ENCODE measurements at regions not wholly inside any gene's neighbourhood (a gene's known extent, or its start where the extent isn't known, plus 50 kb on each side); places are given as distances from the start of the nearest gene placed in this dataset.

DNA sequence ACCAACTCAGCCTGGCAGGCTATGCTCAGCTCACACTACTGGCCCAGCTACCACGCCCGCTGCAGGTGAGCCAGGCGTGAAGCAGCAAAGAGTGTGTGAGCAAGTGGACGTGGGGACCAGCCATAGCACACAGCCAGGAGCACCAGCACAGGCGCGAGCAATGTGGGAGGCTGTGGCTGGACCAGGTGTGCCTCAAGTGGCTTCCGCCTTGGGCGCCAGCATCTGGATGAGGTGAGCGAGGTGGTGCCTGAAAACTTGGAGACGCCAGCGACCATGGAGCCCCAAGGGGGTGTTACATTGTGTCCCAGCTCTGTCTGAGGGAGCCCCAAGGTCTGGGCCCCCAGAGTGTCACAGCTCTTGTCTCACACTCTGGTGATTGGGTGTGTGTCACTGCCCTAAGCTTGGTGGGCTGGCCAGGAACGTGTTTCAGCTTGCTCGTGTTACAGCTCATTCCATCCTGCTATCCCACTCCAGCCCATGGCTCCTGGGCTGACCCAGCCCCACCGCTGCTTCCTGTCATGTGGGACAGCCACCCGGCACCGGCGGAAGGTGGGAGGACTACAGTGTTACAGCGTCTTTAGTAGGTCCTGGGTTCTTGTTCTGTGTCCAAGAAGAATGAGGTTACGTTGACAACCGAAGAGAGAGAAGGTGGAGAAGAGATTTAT lies 508.0 kb upstream of the MMS22L start:
- no peak for DNase-seq (ENCODE audit: low read depth in 1 of 2, low spot score in 1 of 2)

DNA sequence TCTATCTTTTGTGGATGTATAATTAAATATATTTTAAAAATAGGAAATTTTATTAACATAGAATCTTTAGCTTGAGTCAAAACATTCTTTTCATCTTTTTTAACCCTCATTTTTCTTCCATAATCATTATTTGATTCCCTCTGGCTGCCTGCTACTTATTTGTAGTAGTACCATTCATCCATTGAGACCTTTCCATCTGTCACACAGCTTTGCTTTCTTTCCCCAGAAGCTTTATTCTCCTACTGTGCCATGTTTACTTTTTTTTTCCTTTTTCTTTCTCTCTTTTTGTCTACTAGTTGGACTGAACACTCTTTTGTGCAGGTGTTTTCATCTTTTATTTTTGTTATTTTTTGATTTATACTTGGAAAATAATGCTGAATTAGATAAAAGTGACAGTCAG lies 522.6 kb upstream of the MMS22L start:
- DNase-seq (ENCODE audit: low read depth in 1 of 2, low spot score in 1 of 2) = no peak

DNA sequence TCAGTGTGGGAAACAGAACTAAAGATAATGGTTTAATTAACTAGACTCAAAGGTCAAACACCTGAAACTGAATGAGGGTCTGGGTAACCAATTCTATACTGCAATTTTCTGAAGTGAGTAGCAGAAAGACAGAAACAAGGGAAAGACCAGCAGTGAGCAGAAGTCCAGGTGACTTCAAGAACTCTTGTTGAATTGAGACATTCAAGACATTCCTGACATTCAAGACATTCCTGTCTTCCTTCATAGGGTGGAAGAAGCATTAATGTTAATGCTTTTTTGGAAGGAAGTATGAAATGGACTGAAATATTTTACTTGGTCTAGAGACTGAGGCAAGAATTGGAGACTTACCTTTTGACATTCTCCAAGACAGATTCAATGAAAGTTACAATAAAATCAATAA lies 529.9 kb upstream of the MMS22L start:
- no peak for DNase-seq (ENCODE audit: low read depth in 1 of 2, low spot score in 1 of 2)

DNA sequence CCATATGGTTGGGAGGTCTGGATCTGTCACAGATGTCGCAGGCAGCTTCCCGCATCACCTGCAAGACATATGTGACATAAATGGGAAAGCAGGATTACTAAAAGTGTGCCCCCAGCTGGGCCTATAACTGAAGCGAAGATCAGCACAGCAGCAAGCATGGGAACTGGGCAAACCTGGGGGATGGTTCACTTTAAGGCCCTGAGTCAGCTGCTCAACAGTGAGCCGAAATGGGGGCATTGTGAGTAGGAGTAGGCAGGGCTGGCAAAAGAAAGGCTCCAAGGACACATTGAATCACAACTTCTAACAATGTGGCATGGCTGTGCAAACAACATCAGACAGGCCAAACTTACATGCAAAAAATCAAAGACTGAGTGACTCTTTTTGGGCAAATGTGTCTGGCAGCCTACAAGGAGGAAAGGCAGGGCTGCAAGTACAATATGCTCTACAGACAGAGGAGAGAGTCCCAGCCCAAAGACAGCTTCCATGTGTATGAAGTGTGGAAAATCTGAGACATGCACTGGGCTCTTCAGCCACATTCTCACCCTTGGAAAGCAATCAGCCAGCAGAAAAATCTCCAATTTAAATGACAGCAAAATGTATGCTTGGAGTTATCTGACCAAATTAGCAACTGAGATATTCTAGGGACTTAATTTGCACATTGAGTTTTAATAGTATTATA lies 531.0 kb upstream of the MMS22L start:
- DNase-seq (ENCODE audit: low read depth in 1 of 2, low spot score in 1 of 2) = no peak

DNA sequence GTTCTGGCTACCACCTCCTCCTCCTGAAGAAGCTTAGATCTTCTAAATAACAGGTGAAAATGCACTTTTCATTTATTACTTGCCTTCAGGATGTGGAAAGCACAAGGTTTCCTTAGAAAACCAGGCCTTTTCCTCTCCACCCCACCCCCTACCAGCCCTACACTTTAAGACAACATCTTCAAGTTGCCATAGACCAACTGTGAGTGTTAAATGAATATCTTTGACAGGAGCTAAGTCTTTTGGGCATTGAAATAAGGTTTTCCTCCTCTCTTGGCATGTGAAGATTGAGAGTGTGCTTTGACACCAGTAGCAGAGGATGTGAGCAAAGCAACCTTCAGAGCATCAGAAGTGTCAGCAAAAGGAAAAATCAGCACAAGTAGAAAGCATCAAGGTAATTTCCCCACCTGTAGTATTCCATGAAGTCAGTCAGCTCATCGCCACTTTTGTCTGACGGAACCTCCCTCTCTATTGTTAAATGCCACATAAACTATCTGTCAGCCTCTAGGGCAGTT lies 532.3 kb upstream of the MMS22L start:
- no peak for DNase-seq (ENCODE audit: low read depth in 1 of 2, low spot score in 1 of 2)

GRCh38 chr6:97816526-97816925 lies 533.5 kb upstream of the MMS22L start:
- DNase-seq (ENCODE audit: low read depth in 1 of 2, low spot score in 1 of 2) = no peak

DNA sequence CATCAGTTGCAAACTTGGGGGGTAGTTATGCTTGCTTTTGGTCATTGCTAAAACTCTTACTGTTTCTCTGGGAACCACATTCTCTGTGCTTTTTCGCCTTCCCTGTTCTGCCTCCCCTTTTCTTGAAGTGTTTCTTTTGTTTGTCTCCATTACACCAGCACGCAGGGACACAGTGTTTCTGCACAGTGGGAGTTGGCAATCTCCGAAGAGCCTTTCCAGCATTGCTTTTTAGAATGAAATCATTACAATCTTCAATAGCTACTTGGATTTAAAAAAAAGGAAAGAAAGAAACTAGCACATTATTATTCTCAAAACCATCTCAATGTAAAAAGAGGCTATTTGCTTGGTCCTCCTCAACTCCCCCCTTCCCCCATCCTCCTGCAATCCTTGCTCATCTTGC lies 536.7 kb upstream of the MMS22L start:
- no peak for DNase-seq (ENCODE audit: low read depth in 1 of 2, low spot score in 1 of 2)

DNA sequence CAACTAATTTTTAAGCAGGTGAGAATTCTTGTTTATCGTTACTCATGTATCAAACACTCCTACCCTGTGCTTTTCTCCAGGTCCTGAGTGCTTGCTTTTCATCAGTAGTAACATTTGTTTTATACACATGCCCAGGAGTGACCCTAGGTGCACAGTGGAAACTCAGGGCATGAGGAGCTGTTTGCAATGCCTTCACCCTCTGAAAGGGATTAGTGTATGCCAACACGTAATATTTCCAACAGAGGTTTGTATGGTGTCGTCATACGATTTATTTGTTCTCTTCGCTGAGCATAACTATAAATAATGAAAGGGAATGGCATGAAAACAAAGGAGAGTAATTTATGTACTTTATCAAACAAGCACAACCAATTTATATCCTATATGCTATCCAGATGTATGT lies 537.4 kb upstream of the MMS22L start:
- no peak for DNase-seq (ENCODE audit: low read depth in 1 of 2, low spot score in 1 of 2)

DNA sequence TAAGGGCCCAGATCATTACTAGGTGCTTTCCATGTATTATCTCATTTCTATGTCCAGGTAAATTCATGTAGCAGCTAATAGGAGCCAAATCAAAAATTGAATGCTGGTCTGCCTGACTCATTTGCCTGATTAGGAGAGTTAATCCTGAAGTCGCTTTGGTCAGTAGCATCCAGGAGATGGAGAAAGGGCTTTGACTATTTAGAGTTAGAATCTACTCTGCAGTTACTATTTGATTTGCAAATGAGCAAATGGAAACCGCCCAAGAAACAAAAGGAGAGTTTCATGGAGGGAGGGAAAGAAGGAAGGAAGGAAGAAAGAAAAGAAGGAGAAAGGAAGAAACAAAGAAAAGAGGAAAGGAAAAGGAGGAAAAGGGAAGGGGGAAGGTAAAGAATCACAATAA lies 539.6 kb upstream of the MMS22L start:
- DNase-seq (ENCODE audit: low read depth in 1 of 2, low spot score in 1 of 2) = no peak

GRCh38 chr6:97841763-97842162 lies 558.7 kb upstream of the MMS22L start:
- no peak for DNase-seq (ENCODE audit: low read depth in 1 of 2, low spot score in 1 of 2)

DNA sequence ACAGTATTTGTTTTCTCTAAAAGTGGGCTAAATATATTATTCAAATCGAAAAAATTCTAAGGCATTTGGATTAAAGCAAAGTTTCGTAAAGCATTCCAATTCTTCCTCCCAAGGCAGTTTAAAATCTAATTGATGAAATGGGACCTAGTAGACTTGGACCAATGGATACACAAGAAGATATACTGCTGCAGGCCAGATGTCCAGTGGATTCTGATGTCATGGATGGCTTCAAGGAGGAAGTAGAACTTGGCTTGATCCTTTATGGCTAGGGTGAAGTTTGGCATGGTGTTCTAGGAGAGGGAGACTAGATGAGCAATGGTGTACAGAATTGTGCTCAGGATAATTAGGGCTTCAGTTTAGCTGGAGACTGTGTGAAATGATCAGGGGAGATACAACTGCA lies 559.5 kb upstream of the MMS22L start:
- no peak for DNase-seq (ENCODE audit: low read depth in 1 of 2, low spot score in 1 of 2)

DNA sequence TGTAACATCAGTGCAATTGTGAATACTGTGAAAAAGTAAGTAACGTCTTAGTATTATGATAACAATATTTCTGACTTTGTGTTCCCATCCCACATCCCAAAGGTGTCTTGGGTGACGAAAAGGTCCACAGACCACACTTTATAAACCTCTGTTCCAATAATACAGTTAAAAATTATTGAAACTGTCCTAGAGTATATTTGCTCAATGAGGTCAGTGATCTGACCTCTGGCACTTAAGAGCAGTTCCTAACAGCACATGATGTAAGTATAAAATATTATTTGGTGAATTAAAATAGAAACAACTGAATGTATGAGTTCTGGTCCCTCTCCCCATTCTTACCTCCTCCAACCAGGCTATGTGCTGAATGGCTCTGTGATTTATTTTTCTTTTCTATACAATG lies 566.4 kb upstream of the MMS22L start:
- DNase-seq (ENCODE audit: low read depth in 1 of 2, low spot score in 1 of 2) = no peak

DNA sequence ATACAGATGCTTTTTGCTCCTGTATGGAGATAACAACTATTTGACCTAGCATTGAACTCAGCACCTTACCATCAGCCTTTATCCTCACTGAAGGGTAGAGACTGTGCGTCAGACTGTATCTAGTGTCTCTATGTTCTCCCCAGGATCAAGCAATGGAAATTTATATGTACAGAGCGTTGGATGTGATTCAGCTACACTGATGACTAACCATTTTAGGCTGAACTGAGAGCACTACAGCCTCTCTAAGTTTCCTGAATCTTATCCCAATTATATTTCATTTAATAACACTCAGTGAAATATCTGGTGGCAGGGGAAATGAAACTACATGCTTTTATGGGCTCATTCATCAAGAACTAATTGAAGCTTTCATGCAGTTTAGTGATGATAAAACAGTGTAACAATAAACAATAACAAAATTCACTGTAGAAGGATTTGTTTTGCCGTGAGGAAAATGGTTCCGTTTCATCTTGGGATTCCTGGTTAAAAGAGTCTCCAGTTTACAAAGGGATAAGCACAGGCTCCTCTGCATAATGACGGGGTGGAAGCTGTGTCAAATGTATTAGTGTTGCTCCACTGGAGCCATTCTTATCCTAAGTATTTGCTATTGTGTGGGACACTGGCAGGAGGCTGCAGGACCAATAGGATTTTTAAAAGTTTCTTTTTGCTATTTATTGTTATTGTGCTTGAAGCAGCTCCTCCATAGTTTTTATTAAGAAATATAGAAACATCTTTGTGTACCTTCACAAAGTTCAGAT lies 567.6 kb upstream of the MMS22L start:
- DNase-seq (ENCODE audit: low read depth in 1 of 2, low spot score in 1 of 2) = no peak

DNA sequence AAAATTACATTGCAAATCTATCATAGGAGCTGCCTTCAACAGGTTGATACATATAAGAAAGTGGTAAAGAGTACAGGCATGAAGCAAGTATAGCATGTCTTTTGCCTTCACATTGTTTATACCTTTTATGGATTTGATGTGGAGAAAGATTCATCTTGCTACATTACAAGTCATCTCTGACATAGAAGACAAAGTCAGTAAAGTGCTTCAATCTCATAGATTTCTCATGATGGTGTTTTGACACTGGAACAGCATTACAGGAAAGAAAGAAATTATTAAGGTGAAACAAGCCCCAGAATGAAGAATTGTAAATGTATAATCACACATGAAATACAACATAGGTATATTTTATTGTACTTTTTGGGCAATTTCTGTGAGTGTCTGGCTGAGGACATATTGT lies 580.7 kb upstream of the MMS22L start:
- no peak for DNase-seq (ENCODE audit: low read depth in 1 of 2, low spot score in 1 of 2)

DNA sequence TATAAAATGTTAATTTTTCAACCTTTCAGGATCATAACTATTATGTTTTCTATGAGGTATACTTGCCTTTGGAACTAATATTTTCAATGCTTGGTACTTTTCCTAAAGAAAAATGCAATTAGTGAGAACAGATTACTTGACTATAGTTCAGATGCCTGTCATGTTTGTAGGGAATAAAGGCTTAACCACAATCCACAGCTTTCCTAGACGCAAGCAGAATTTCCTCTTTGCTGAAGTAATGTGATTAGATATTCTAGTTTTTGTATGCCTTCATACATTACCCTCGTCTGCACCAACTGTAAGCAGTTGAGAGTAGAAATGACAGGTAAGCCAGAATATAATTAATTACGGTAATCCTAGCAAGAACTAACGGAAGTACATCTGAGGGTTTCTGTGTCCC lies 581.4 kb upstream of the MMS22L start:
- DNase-seq (ENCODE audit: low read depth in 1 of 2, low spot score in 1 of 2) = no peak

DNA sequence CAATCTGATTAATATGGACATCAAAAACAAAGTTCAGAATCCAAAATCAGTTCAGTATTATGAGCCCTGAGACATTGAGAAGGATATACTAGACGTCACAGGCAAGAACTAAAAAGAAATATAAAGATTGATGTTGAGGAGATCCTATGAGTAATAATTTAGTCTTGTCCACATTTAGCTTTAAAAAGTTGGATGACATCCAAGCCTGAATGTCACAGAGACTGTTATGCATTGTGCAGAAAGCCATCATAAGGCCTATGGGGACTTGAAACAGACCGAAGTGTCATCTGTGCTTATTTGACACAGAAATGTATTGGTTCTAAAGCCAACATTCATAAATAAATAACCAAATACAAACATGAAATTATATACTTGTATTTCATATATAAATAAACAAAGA lies 581.8 kb upstream of the MMS22L start:
- DNase-seq (ENCODE audit: low read depth in 1 of 2, low spot score in 1 of 2) = no peak

DNA sequence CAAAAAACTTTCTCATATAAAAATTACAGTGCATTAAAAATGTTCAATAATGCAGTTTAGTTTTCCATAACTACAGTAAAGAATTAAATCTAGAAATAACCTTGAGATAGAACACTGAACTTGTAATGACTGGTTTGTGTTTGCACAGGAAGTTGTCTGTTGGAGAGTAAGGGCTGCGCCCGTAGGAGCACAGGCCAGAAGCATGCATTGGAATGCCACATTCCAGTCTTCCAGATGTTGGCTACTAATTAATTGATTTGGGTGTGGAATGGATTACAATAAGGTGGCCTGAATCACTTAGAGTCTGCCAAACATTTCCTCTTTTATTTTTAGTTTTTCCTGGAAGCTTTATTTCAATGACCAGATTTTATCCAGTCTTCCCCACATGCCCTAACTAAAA lies 582.6 kb upstream of the MMS22L start:
- no peak for DNase-seq (ENCODE audit: low read depth in 1 of 2, low spot score in 1 of 2)

DNA sequence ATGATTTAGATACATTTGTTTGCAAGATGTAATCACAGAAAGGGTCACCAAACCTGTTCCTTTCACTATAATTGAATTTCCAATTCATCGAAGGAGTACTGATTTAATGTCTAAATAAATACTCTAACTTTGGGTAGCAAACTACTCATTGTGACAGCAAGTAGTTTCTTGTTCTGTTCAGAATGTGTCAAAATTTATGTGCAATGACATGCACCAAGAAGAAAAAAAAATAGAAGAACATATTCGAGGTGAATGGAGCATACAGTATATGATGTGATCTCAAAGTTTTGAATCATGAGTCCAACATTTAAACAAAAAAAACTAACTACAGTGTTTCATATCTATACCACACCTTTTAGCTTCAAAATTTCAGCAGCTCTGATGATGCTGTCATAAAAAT lies 583.6 kb upstream of the MMS22L start:
- no peak for DNase-seq (ENCODE audit: low read depth in 1 of 2, low spot score in 1 of 2)

DNA sequence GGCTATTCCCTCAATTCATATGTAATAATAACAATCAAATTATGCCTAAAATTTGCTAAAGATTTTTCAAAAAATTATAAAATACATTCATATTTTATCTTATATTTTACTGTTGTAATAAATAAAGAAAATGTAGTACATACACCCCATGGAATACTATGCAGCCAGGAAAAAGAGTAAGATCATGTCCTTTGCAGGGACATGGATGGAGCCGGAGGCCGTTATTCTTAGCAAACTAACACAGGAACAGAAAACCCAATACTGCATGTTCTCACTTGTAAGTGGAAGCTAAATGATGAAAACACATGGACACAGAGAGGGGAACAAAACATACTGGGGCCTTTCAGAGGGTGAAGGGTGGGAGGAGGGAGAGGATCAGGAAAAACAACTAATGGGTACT lies 584.2 kb upstream of the MMS22L start:
- no peak for DNase-seq (ENCODE audit: low read depth in 1 of 2, low spot score in 1 of 2)

DNA sequence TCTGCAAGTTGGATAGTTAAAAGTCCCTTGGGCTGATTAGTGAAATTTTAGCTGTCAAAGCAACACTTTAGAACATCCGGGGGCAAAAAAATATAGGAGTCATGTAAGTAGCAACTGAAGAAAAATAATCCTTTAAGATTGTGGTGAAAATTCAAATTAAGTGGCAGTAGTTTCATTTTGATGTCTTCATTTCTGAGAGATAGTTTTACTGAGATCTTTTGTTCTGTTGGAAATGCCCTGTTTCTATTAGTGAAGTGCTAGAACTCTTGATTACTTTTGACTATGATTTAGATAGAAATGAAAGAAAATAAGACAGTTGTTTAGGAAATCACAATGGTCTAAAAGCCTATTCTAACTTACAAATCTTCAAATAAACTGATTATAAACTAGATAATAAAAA lies 587.3 kb upstream of the MMS22L start:
- no peak for DNase-seq (ENCODE audit: low read depth in 1 of 2, low spot score in 1 of 2)

- DNase-seq (ENCODE audit: low read depth in 1 of 2, low spot score in 1 of 2) = no peak
Observed at GRCh38 chr6:97876711-97877110, 593.7 kb upstream of the MMS22L start.

DNA sequence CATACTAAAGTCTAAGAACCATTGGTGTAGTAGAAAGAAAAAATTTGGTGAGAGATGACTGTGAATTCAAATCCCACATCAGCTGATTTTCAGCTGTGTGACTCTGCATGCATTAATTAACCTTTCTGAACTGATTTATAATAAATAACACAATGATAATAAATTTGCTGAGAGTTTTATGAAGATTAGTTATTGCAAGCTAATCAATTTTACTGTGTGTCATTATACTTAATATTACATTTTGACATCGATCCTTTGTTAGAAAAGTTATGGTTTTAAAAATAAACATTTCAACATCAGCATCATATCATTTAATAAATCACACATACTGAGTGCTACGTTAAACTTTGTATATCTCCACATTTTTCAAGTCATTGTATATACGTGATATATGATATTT lies 599.7 kb upstream of the MMS22L start:
- no peak for DNase-seq (ENCODE audit: low read depth in 1 of 2, low spot score in 1 of 2)
